ENCODE measurements at regions not wholly inside any gene's neighbourhood (a gene's known extent, or its start where the extent isn't known, plus 50 kb on each side); places are given as distances from the start of the nearest gene placed in this dataset.

- no peak for TF ChIP-seq ZNF274 (IDR thresholded peaks at IDR 0.05; ENCODE audit: low read depth, low read length)
- TF ChIP-seq YY1 (IDR thresholded peaks at IDR 0.05; ENCODE audit: insufficient read depth, insufficient read length): no peak
- no peak for TF ChIP-seq SUZ12 (IDR thresholded peaks at IDR 0.05; ENCODE audit: extremely low read depth, insufficient read depth, insufficient read length)
Measured at GRCh38 chr13:37486171-37486681, 112.3 kb downstream of the POSTN start.

Measured in NT2/D1 (cell line).